PC-9 (cell line): ENCODE measurements at regions not wholly inside any gene's neighbourhood (a gene's known extent, or its start where the extent isn't known, plus 50 kb on each side); places are given as distances from the start of the nearest gene placed in this dataset.

ENCODE experiments used
- EZH2 ChIP-seq: fragments of 200-600 bp; sonication (generic); IDR thresholded peaks from 2 replicates; pipeline ENCODE4 v1.8.0; 2017; ENCODE audit warnings: antibody characterized with exemption, low read depth
- TF ChIP-seq, protein P1 (sequence below): fragments of 200-600 bp; sonication (generic); conservative IDR thresholded peaks from 2 replicates; pipeline ENCODE4 v1.6.1; 2017; ENCODE audit warnings: mixed run types, antibody characterized with exemption, mild to moderate bottlenecking, moderate library complexity

DNA sequence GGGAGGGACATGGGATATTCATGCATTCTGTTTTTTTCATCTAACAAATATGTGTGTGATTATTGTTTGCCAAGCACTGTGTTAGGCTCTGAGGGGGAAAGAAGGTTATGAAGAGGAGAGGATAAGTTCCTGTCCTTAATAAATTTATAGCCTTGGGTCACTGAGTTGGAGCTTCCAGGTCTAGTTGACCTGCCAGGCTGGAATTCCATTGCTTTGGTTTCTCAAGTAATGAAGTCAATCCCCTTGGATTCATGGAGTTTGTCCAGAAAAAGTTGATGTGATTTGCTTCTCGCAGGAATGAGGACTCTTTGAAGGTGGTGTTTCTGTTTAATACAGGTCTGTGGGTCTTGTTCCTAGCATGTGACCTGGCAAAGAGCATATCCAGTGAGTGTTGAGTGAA lies 156.2 kb downstream of the ADAMTS15 start:
- TF ChIP-seq, protein P1, sequence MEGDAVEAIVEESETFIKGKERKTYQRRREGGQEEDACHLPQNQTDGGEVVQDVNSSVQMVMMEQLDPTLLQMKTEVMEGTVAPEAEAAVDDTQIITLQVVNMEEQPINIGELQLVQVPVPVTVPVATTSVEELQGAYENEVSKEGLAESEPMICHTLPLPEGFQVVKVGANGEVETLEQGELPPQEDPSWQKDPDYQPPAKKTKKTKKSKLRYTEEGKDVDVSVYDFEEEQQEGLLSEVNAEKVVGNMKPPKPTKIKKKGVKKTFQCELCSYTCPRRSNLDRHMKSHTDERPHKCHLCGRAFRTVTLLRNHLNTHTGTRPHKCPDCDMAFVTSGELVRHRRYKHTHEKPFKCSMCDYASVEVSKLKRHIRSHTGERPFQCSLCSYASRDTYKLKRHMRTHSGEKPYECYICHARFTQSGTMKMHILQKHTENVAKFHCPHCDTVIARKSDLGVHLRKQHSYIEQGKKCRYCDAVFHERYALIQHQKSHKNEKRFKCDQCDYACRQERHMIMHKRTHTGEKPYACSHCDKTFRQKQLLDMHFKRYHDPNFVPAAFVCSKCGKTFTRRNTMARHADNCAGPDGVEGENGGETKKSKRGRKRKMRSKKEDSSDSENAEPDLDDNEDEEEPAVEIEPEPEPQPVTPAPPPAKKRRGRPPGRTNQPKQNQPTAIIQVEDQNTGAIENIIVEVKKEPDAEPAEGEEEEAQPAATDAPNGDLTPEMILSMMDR = no peak
- no peak for TF ChIP-seq EZH2
